Panc1 (cell line): ENCODE measurements at regions not wholly inside any gene's neighbourhood (a gene's known extent, or its start where the extent isn't known, plus 50 kb on each side); places are given as distances from the start of the nearest gene placed in this dataset.

ENCODE experiments used
- CTCF ChIP-seq: fragments of 450-650 bp; IDR thresholded peaks from 2 replicates; pipeline ENCODE4 v1.5.1; 2017; ENCODE audit warnings: mild to moderate bottlenecking
- POLR2AphosphoS5 ChIP-seq: IDR thresholded peaks from 2 replicates; pipeline ENCODE4 v1.6.1; 2012; ENCODE audit warnings: mild to moderate bottlenecking, low read depth, low read length, moderate library complexity
- REST ChIP-seq, 2 experiments: IDR thresholded peaks; 2 replicates each; pipeline ENCODE4 v1.6.1; 2011 to 2012; ENCODE audit warnings: low read depth in 2 of 2, control low read depth in 1 of 2, low read length in 1 of 2, mild to moderate bottlenecking in 1 of 2, moderate library complexity in 1 of 2; ENCODE audit not compliant: insufficient read depth in 1 of 2
- SIN3A ChIP-seq: IDR thresholded peaks from 2 replicates; pipeline ENCODE4 v1.6.1; 2012; ENCODE audit warnings: low read depth, mild to moderate bottlenecking, low read length, moderate library complexity, borderline replicate concordance; ENCODE audit not compliant: insufficient read depth
- TCF7L2 ChIP-seq: IDR thresholded peaks from 2 replicates; pipeline ENCODE4 v1.6.1; 2011; ENCODE audit warnings: mild to moderate bottlenecking, low read depth, low read length, inconsistent platforms

- TF ChIP-seq CTCF (no peak), POLR2AphosphoS5 (no peak), TCF7L2 (no peak), SIN3A (no peak), REST (IDR thresholded peaks at IDR 0.05; ENCODE audit: insufficient read depth in 1 of 2, low read depth in 2 of 2, low read length in 1 of 2) (no peak)
These were observed 88.2 kb upstream of the ANKRD55 start for GRCh38 chr5:56321236-56321881.
